Fibroblast of lung (primary cell): ENCODE measurements at regions not wholly inside any gene's neighbourhood (a gene's known extent, or its start where the extent isn't known, plus 50 kb on each side); places are given as distances from the start of the nearest gene placed in this dataset.

Source experiments
- CTCF ChIP-seq, 2 donors: IDR thresholded peaks in 1 of 2; conservative IDR thresholded peaks in 1 of 2; 1 replicate in 1 of 2; 2 replicates in 1 of 2; pipeline ENCODE4 v1.5.1; 2011 to 2012; ENCODE audit warnings: low read length in 2 of 2, control low read depth in 1 of 2, inconsistent platforms in 1 of 2, low read depth in 1 of 2, mild to moderate bottlenecking in 1 of 2
- EZH2 ChIP-seq: IDR thresholded peaks from 2 replicates; pipeline ENCODE4 v1.5.1; 2012; ENCODE audit warnings: low read length, control low read depth, mild to moderate bottlenecking; ENCODE audit errors: missing control alignments

GRCh38 chr18:55048892-55049291 is 89.6 kb upstream of the CCDC68 start:
- TF ChIP-seq CTCF (conservative IDR thresholded peaks at IDR 0.05 in 1 of 2, IDR thresholded peaks at IDR 0.05 in 1 of 2; ENCODE audit: low read depth in 1 of 2, low read length in 2 of 2) (no peak), EZH2 (no peak)
